PC-3 (cell line): ENCODE measurements at regions not wholly inside any gene's neighbourhood (a gene's known extent, or its start where the extent isn't known, plus 50 kb on each side); places are given as distances from the start of the nearest gene placed in this dataset.

Source experiments
- CTCF ChIP-seq: fragments of 300-600 bp; sonication (generic); conservative IDR thresholded peaks from 2 replicates; pipeline ENCODE4 v1.5.1; 2017; ENCODE audit warnings: antibody characterized with exemption, low read depth, mild to moderate bottlenecking, low read length
- EZH2 ChIP-seq: fragments of 300-600 bp; sonication (generic); IDR thresholded peaks from one replicate; pipeline ENCODE4 v1.6.1; 2017; ENCODE audit warnings: antibody characterized with exemption, mild to moderate bottlenecking, low read length; ENCODE audit not compliant: unreplicated experiment

- TF ChIP-seq CTCF (peak; percentile 75), EZH2 (no peak)
Measured at GRCh38 chr6:90393232-90393884, 96.7 kb upstream of the BACH2 start.
